ENCODE measurements at regions not wholly inside any gene's neighbourhood (a gene's known extent, or its start where the extent isn't known, plus 50 kb on each side); places are given as distances from the start of the nearest gene placed in this dataset.

DNA sequence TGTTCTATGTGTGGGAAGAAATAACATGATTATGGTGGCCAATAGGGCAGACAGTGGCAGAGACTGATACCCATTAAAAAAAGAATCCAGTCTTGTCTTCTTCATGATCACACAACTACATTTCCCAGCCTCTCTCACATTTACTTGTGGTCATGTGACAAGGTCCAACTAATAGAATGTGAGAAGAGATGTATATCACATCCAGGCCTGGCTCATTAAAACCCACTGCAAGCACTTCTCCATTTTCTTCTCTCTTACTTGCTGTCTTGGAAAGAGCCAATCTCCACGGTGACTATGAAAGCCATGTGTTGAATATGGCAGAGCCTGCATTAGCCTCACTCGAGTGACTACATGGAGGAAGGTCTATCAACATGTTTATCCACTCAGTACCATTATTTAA, 306.2 kb upstream of the ZEB2 start:
- H2BK5ac ChIP-seq (ENCODE audit: insufficient read length, low read length), result no peak overlapping the region
- no peak overlapping the region for H4K5ac ChIP-seq (ENCODE audit: insufficient read length, low read depth, low read length)
- no peaks in the 10 kb centered on the region for H3K4me1 Mint-ChIP-seq
- TF ChIP-seq, protein P1, sequence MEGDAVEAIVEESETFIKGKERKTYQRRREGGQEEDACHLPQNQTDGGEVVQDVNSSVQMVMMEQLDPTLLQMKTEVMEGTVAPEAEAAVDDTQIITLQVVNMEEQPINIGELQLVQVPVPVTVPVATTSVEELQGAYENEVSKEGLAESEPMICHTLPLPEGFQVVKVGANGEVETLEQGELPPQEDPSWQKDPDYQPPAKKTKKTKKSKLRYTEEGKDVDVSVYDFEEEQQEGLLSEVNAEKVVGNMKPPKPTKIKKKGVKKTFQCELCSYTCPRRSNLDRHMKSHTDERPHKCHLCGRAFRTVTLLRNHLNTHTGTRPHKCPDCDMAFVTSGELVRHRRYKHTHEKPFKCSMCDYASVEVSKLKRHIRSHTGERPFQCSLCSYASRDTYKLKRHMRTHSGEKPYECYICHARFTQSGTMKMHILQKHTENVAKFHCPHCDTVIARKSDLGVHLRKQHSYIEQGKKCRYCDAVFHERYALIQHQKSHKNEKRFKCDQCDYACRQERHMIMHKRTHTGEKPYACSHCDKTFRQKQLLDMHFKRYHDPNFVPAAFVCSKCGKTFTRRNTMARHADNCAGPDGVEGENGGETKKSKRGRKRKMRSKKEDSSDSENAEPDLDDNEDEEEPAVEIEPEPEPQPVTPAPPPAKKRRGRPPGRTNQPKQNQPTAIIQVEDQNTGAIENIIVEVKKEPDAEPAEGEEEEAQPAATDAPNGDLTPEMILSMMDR (conservative IDR thresholded peaks at IDR 0.05), result no peak
- H3K79me2 ChIP-seq (ENCODE audit: insufficient read depth, low read length), result no peaks in the 10 kb centered on the region
- H3K56ac ChIP-seq (ENCODE audit: insufficient read length, low read depth, low read length), result no peak overlapping the region
- no peaks in the 10 kb centered on the region for H3K79me1 ChIP-seq (ENCODE audit: insufficient read depth, low read depth, low read length, poor library complexity, severe bottlenecking)
- no peak overlapping the region for H3K4me3 Mint-ChIP-seq
- no peak for DNase-seq
- no peak overlapping the region for H4K91ac ChIP-seq (ENCODE audit: insufficient read length, low read depth, low read length)
- no peaks in the 10 kb centered on the region for H3K23me2 ChIP-seq (ENCODE audit: insufficient read length, low read depth, low read length, poor library complexity, severe bottlenecking)
- H2AFZ ChIP-seq (ENCODE audit: low read length), result no peak overlapping the region
- H3K27me3 Mint-ChIP-seq (ENCODE audit: low read depth), result no peaks in the 10 kb centered on the region
- no peak overlapping the region for H3K4me2 ChIP-seq (ENCODE audit: insufficient read depth, insufficient read length, low read length)
- H3T11ph ChIP-seq (ENCODE audit: low read length), result no peak overlapping the region
- H3K9me3 Mint-ChIP-seq, result no peaks in the 10 kb centered on the region; a peak in 1 of 5 replicates
- no peak overlapping the region for H3K18ac ChIP-seq (ENCODE audit: insufficient read length, low read depth, low read length)
- no peaks in the 10 kb centered on the region for H3K9me3 ChIP-seq (ENCODE audit: control insufficient read depth, low read depth, low read length)
- H3K36me3 Mint-ChIP-seq (ENCODE audit: insufficient read depth in 1 of 3, low read depth in 3 of 3), result no peaks in the 10 kb centered on the region; a peak in 1 of 7 replicates
- H3K23ac ChIP-seq (ENCODE audit: insufficient read length, low read depth, low read length), result no peak overlapping the region
- H2BK120ac ChIP-seq (ENCODE audit: low read depth, low read length, poor library complexity, severe bottlenecking), result no peak overlapping the region
- H4K8ac ChIP-seq (replicated peaks; ENCODE audit: insufficient read length, low read depth, low read length), result no peak overlapping the region
- no peak overlapping the region for H2BK20ac ChIP-seq (ENCODE audit: low read depth, low read length, poor library complexity, severe bottlenecking)
- H3K27ac ChIP-seq (ENCODE audit: insufficient read length, low read depth, low read length), result no peak overlapping the region
- H3K14ac ChIP-seq (ENCODE audit: insufficient read depth, low read length), result no peak overlapping the region
- H3K27ac Mint-ChIP-seq, result no peak overlapping the region
- no peak overlapping the region for H2BK15ac ChIP-seq (ENCODE audit: low read depth, low read length)
- no peak overlapping the region for H2BK12ac ChIP-seq (ENCODE audit: insufficient read length, low read depth, low read length)
- no peaks in the 10 kb centered on the region for H4K20me1 ChIP-seq (ENCODE audit: control insufficient read depth, insufficient read depth, insufficient read length)
- no peak overlapping the region for H3K4ac ChIP-seq (ENCODE audit: low read depth, low read length)
- no peaks in the 10 kb centered on the region for H3K4me1 ChIP-seq (ENCODE audit: insufficient read depth, low read length)
- H3K27me3 ChIP-seq (ENCODE audit: insufficient read depth, low read length), result no peaks in the 10 kb centered on the region
- H2AK5ac ChIP-seq (ENCODE audit: insufficient read length, low read length), result no peak overlapping the region
- no CpG with 5 or more reads among the region's 2 CpGs for WGBS (ENCODE audit: extremely low coverage, insufficient read length, low lambda C conversion rate)
- H3K9ac ChIP-seq (ENCODE audit: extremely low read depth, insufficient read length, low read length), result no peak overlapping the region
